Activated naive CD4-positive, alpha-beta T cell treated with Interleukin-2 at 50 U/mL for 16 hours (primary cell): ENCODE measurements at regions not wholly inside any gene's neighbourhood (a gene's known extent, or its start where the extent isn't known, plus 50 kb on each side); places are given as distances from the start of the nearest gene placed in this dataset.

ENCODE experiments used
- DNase-seq: peaks from one replicate; pipeline ENCODE4 v3.0.0-alpha.2; 2020

GRCh38 chr3:159887911-159888310 is 100.7 kb upstream of the IL12A start:
- no peak for DNase-seq

- no peak for DNase-seq
These were observed 96.4 kb upstream of the IL12A start for GRCh38 chr3:159892171-159892795.

GRCh38 chr3:159892801-159893200 is 95.8 kb upstream of the IL12A start:
- no peak for DNase-seq

- no peak for DNase-seq
These were observed 94.2 kb upstream of the IL12A start for GRCh38 chr3:159894386-159894785.

- no peak for DNase-seq
These were observed 93.2 kb upstream of the IL12A start for GRCh38 chr3:159895430-159895829.

GRCh38 chr3:159896543-159896942 is 92.1 kb upstream of the IL12A start:
- no peak for DNase-seq

GRCh38 chr3:159897331-159898075 is 91.1 kb upstream of the IL12A start:
- no peak for DNase-seq

- DNase-seq: no peak
These were observed 90.5 kb upstream of the IL12A start for GRCh38 chr3:159898147-159898546.

- no peak for DNase-seq
These were observed 89.5 kb upstream of the IL12A start for GRCh38 chr3:159899166-159899565.

- DNase-seq: no peak
These were observed 85.9 kb upstream of the IL12A start for GRCh38 chr3:159902546-159903314.

- DNase-seq: no peak
These were observed 84.2 kb upstream of the IL12A start for GRCh38 chr3:159904455-159904854.

GRCh38 chr3:159904911-159905310 is 83.7 kb upstream of the IL12A start:
- DNase-seq: no peak

- no peak for DNase-seq
These were observed 80.8 kb upstream of the IL12A start for GRCh38 chr3:159907828-159908227.

- no peak for DNase-seq
These were observed 77.5 kb upstream of the IL12A start for GRCh38 chr3:159910991-159911663.

- no peak for DNase-seq
These were observed 77.0 kb upstream of the IL12A start for GRCh38 chr3:159911664-159912037.

- DNase-seq: no peak
These were observed 74.8 kb upstream of the IL12A start for GRCh38 chr3:159913712-159914414.

GRCh38 chr3:159914426-159914825 is 74.2 kb upstream of the IL12A start:
- DNase-seq: no peak

GRCh38 chr3:159916052-159916451 is 72.6 kb upstream of the IL12A start:
- no peak for DNase-seq

GRCh38 chr3:159917141-159917540 is 71.5 kb upstream of the IL12A start:
- no peak for DNase-seq

GRCh38 chr3:159919873-159920272 is 68.8 kb upstream of the IL12A start:
- no peak for DNase-seq

GRCh38 chr3:159922193-159922840 is 66.3 kb upstream of the IL12A start:
- no peak for DNase-seq

GRCh38 chr3:159922861-159923312 is 65.7 kb upstream of the IL12A start:
- DNase-seq: no peak
